H9 (cell line): ENCODE measurements at regions not wholly inside any gene's neighbourhood (a gene's known extent, or its start where the extent isn't known, plus 50 kb on each side); places are given as distances from the start of the nearest gene placed in this dataset.

Experiments
- DNase-seq: peaks from one replicate; pipeline ENCODE4 v3.0.0-alpha.2; 2017
- H2AFZ ChIP-seq: one replicate; pipeline ENCODE4 v1.6.1; 2013; ENCODE audit warnings: mild to moderate bottlenecking, low read length, control low read depth, moderate library complexity
- H2AK5ac ChIP-seq: 2 replicates; pipeline ENCODE4 v1.6.1; 2013; ENCODE audit warnings: low read length, control low read depth, mixed read lengths; ENCODE audit not compliant: insufficient read length
- H2BK120ac ChIP-seq: one replicate; pipeline ENCODE4 v1.6.1; 2013; ENCODE audit warnings: low read depth, mild to moderate bottlenecking, low read length, control low read depth, inconsistent platforms; ENCODE audit not compliant: poor library complexity, severe bottlenecking
- H2BK12ac ChIP-seq: 2 replicates; pipeline ENCODE4 v1.6.1; 2013; ENCODE audit warnings: low read length, control low read depth, mixed read lengths, low read depth; ENCODE audit not compliant: insufficient read length
- H2BK15ac ChIP-seq: 2 replicates; pipeline ENCODE4 v1.6.1; 2013; ENCODE audit warnings: low read depth, low read length, control low read depth
- H2BK20ac ChIP-seq: one replicate; pipeline ENCODE4 v1.6.1; 2013; ENCODE audit warnings: low read depth, mild to moderate bottlenecking, low read length, control low read depth, inconsistent platforms; ENCODE audit not compliant: poor library complexity, severe bottlenecking
- H2BK5ac ChIP-seq: 2 replicates; pipeline ENCODE4 v1.6.1; 2013; ENCODE audit warnings: low read length, control low read depth, mixed read lengths; ENCODE audit not compliant: insufficient read length
- H3K14ac ChIP-seq: 2 replicates; pipeline ENCODE4 v1.6.1; 2013; ENCODE audit warnings: low read length, control low read depth; ENCODE audit not compliant: insufficient read depth
- H3K18ac ChIP-seq: 2 replicates; pipeline ENCODE4 v1.6.1; 2013; ENCODE audit warnings: low read depth, mild to moderate bottlenecking, mixed read lengths, low read length, control low read depth; ENCODE audit not compliant: insufficient read length
- H3K23ac ChIP-seq: 2 replicates; pipeline ENCODE4 v1.6.1; 2013; ENCODE audit warnings: low read length, control low read depth, mixed read lengths, low read depth; ENCODE audit not compliant: insufficient read length
- H3K23me2 ChIP-seq: 2 replicates; pipeline ENCODE4 v1.6.1; 2013; ENCODE audit warnings: low read depth, mild to moderate bottlenecking, mixed read lengths, low read length, control low read depth; ENCODE audit not compliant: insufficient read length, poor library complexity, severe bottlenecking
- H3K27ac ChIP-seq: 2 replicates; pipeline ENCODE4 v1.5.1; 2013; ENCODE audit warnings: low read length, control low read depth, mixed read lengths, low read depth; ENCODE audit not compliant: insufficient read length
- H3K27me3 ChIP-seq: 2 replicates; pipeline ENCODE4 v1.6.1; 2013; ENCODE audit warnings: low read length, control low read depth, inconsistent platforms; ENCODE audit not compliant: insufficient read depth
- H3K4ac ChIP-seq: 2 replicates; pipeline ENCODE4 v1.6.1; 2013; ENCODE audit warnings: low read depth, mild to moderate bottlenecking, control low read depth, inconsistent platforms, low read length, moderate library complexity
- H3K4me1 ChIP-seq: 2 replicates; pipeline ENCODE4 v1.6.1; 2013; ENCODE audit warnings: low read length, control low read depth, inconsistent platforms; ENCODE audit not compliant: insufficient read depth
- H3K4me2 ChIP-seq: 2 replicates; pipeline ENCODE4 v1.6.1; 2013; ENCODE audit warnings: low read length, control low read depth, mixed read lengths; ENCODE audit not compliant: insufficient read length, insufficient read depth
- H3K56ac ChIP-seq: 2 replicates; pipeline ENCODE4 v1.6.1; 2013; ENCODE audit warnings: low read depth, mild to moderate bottlenecking, mixed read lengths, low read length, control low read depth; ENCODE audit not compliant: insufficient read length
- H3K79me1 ChIP-seq: 2 replicates; pipeline ENCODE4 v1.6.1; 2013; ENCODE audit warnings: low read depth, mild to moderate bottlenecking, moderate library complexity, low read length, control low read depth, inconsistent platforms; ENCODE audit not compliant: insufficient read depth, poor library complexity, severe bottlenecking
- H3K79me2 ChIP-seq: 2 replicates; pipeline ENCODE4 v1.6.1; 2013; ENCODE audit warnings: low read length, control low read depth, inconsistent platforms; ENCODE audit not compliant: insufficient read depth
- H3K9ac ChIP-seq: 2 replicates; pipeline ENCODE4 v1.6.1; 2013; ENCODE audit warnings: low read length, control low read depth, mixed read lengths; ENCODE audit not compliant: insufficient read length; ENCODE audit errors: extremely low read depth
- H3K9me3 ChIP-seq: one replicate; pipeline ENCODE4 v1.6.1; 2013; ENCODE audit warnings: low read depth, low read length, inconsistent platforms; ENCODE audit not compliant: control insufficient read depth
- H3T11ph ChIP-seq: one replicate; pipeline ENCODE4 v1.6.1; 2013; ENCODE audit warnings: mild to moderate bottlenecking, low read length, control low read depth, inconsistent platforms
- H4K20me1 ChIP-seq: one replicate; pipeline ENCODE4 v1.6.1; 2013; ENCODE audit not compliant: control insufficient read depth, insufficient read length, insufficient read depth
- H4K5ac ChIP-seq: 2 replicates; pipeline ENCODE4 v1.6.1; 2013; ENCODE audit warnings: low read depth, mild to moderate bottlenecking, mixed read lengths, low read length, control low read depth; ENCODE audit not compliant: insufficient read length
- H4K8ac ChIP-seq: replicated peaks from 2 replicates; pipeline ENCODE4 v1.6.1; 2013; ENCODE audit warnings: low read length, control low read depth, mixed read lengths, low read depth; ENCODE audit not compliant: insufficient read length
- H4K91ac ChIP-seq: 2 replicates; pipeline ENCODE4 v1.6.1; 2013; ENCODE audit warnings: low read depth, mild to moderate bottlenecking, moderate library complexity, mixed read lengths, low read length, control low read depth; ENCODE audit not compliant: insufficient read length
- H3K27ac Mint-ChIP-seq, 3 experiments: 2 replicates in 2 of 3; 3 replicates in 1 of 3; pipeline ENCODE4 v1.8.0; 2020 to 2021; ENCODE audit warnings: mixed read lengths in 3 of 3, mild to moderate bottlenecking in 1 of 3, moderate library complexity in 1 of 3
- H3K27me3 Mint-ChIP-seq: 2 replicates; pipeline ENCODE4 v1.8.0; 2021; ENCODE audit warnings: low read depth, mild to moderate bottlenecking, moderate library complexity, mixed read lengths
- H3K36me3 Mint-ChIP-seq, 3 experiments: 2 replicates in 2 of 3; 3 replicates in 1 of 3; pipeline ENCODE4 v1.8.0; 2020 to 2021; ENCODE audit warnings: low read depth in 3 of 3, mixed read lengths in 3 of 3; ENCODE audit not compliant: insufficient read depth in 1 of 3
- H3K4me1 Mint-ChIP-seq, 2 experiments: 2 replicates each; pipeline ENCODE4 v1.8.0; 2020; ENCODE audit warnings: mixed read lengths in 2 of 2
- H3K4me3 Mint-ChIP-seq, 2 experiments: 2 replicates in 1 of 2; 3 replicates in 1 of 2; pipeline ENCODE4 v1.8.0; 2020 to 2021; ENCODE audit warnings: mild to moderate bottlenecking in 2 of 2, mixed read lengths in 2 of 2, moderate library complexity in 1 of 2
- H3K9me3 Mint-ChIP-seq, 2 experiments: 2 replicates in 1 of 2; 3 replicates in 1 of 2; pipeline ENCODE4 v1.8.0; 2020; ENCODE audit warnings: mild to moderate bottlenecking in 2 of 2, mixed read lengths in 2 of 2, moderate library complexity in 1 of 2
- CTCF ChIP-seq: fragments of 200-600 bp; sonication (generic); conservative IDR thresholded peaks from 3 replicates; pipeline ENCODE4 v1.8.0; 2021; ENCODE audit warnings: antibody characterized with exemption, mild to moderate bottlenecking
- WGBS: extraction: QIAGEN DNeasy Blood & Tissue Kit; methylation state at CpG from one replicate; pipeline ENCODE4 v1.1.7; 2013; ENCODE audit warnings: missing lambda C conversion rate, low lambda C conversion rate, mixed read lengths; ENCODE audit not compliant: insufficient read length; ENCODE audit errors: extremely low coverage; 5-methylcytosine and 5-hydroxymethylcytosine counted together

- H3K14ac ChIP-seq = no peak overlapping the region
- H3T11ph ChIP-seq = no peak overlapping the region
- Mint-ChIP-seq H3K4me1 (no peaks in the 10 kb centered on the region), H3K36me3 (no peaks in the 10 kb centered on the region), H3K4me3 (no peak overlapping the region), H3K27me3 (no peaks in the 10 kb centered on the region), H3K27ac (no peak overlapping the region), H3K9me3 (no peaks in the 10 kb centered on the region)
- no peaks in the 10 kb centered on the region for H3K79me1 ChIP-seq
- no peaks in the 10 kb centered on the region for H4K20me1 ChIP-seq
- H4K5ac ChIP-seq = no peak overlapping the region
- no peak overlapping the region for H2AFZ ChIP-seq
- H2BK20ac ChIP-seq = no peak overlapping the region
- no peak overlapping the region for H3K9ac ChIP-seq
- H3K23ac ChIP-seq = no peak overlapping the region
- no peak overlapping the region for H2BK15ac ChIP-seq
- no peak overlapping the region for H2AK5ac ChIP-seq
- H3K23me2 ChIP-seq = no peaks in the 10 kb centered on the region
- H3K18ac ChIP-seq = no peak overlapping the region
- H3K4me1 ChIP-seq = no peaks in the 10 kb centered on the region
- TF ChIP-seq CTCF = no peak
- H3K4ac ChIP-seq = no peak overlapping the region
- no peak overlapping the region for H3K27ac ChIP-seq
- no peak overlapping the region for H3K4me2 ChIP-seq
- DNase-seq = no peak
- no peak overlapping the region for H2BK5ac ChIP-seq
- H4K8ac ChIP-seq = no peak overlapping the region
- no peaks in the 10 kb centered on the region for H3K9me3 ChIP-seq
- H2BK120ac ChIP-seq = no peak overlapping the region
- no peak overlapping the region for H2BK12ac ChIP-seq
- no CpG with 5 or more reads among the region's 4 CpGs for WGBS
- H3K79me2 ChIP-seq = no peaks in the 10 kb centered on the region
- H3K56ac ChIP-seq = no peak overlapping the region
- H3K27me3 ChIP-seq = no peaks in the 10 kb centered on the region
- H4K91ac ChIP-seq = no peak overlapping the region
These were observed 74.8 kb upstream of the SMIM21 start for GRCh38 chr18:75502286-75502685.
